CD14-positive monocyte (primary cell): ENCODE measurements at regions not wholly inside any gene's neighbourhood (a gene's known extent, or its start where the extent isn't known, plus 50 kb on each side); places are given as distances from the start of the nearest gene placed in this dataset.

Source experiments
- DNase-seq, 3 donors: peaks; one replicate each; pipeline ENCODE4 v3.0.0-alpha.2; 2011 to 2022
- H2AFZ ChIP-seq: 2 replicates; pipeline ENCODE4 v1.6.0; 2012; ENCODE audit warnings: mild to moderate bottlenecking, low read depth, low read length, inconsistent platforms; ENCODE audit not compliant: insufficient read depth, poor library complexity, severe bottlenecking
- H3K27ac ChIP-seq, 2 donors: 1 replicate in 1 of 2; 2 replicates in 1 of 2; pipeline ENCODE4 v1.5.1; 2012 to 2013; ENCODE audit warnings: low read length in 2 of 2, control low read depth in 1 of 2, inconsistent platforms in 1 of 2, low read depth in 1 of 2, mild to moderate bottlenecking in 1 of 2
- H3K27me3 ChIP-seq, 2 donors: one replicate each; pipeline versions ENCODE4 v1.6.0 to v1.6.1; 2011 to 2013; ENCODE audit warnings: low read length in 2 of 2; ENCODE audit not compliant: control insufficient read depth in 2 of 2, insufficient read depth in 2 of 2
- H3K36me3 ChIP-seq, 2 donors: replicated peaks in 1 of 2; 1 replicate in 1 of 2; 2 replicates in 1 of 2; pipeline versions ENCODE4 v1.5.1 to v1.6.1; 2012 to 2013; ENCODE audit warnings: low read length in 2 of 2, control low read depth in 1 of 2, inconsistent platforms in 1 of 2, mild to moderate bottlenecking in 1 of 2; ENCODE audit not compliant: insufficient read depth in 2 of 2, control insufficient read depth in 1 of 2
- H3K4me1 ChIP-seq, 2 donors: 1 replicate in 1 of 2; 2 replicates in 1 of 2; pipeline versions ENCODE4 v1.5.1 to v1.6.1; 2012 to 2013; ENCODE audit warnings: low read length in 2 of 2, control low read depth in 1 of 2, inconsistent platforms in 1 of 2, mild to moderate bottlenecking in 1 of 2, moderate library complexity in 1 of 2; ENCODE audit not compliant: insufficient read depth in 2 of 2, control insufficient read depth in 1 of 2
- H3K4me2 ChIP-seq: replicated peaks from 2 replicates; pipeline ENCODE3; 2012; ENCODE audit warnings: low read length, moderate library complexity, mild to moderate bottlenecking; ENCODE audit not compliant: poor library complexity, severe bottlenecking; ENCODE audit errors: extremely low read depth
- H3K4me3 ChIP-seq, 3 experiments: fragments of 200-600 bp in 1 of 3; sonication (generic) in 1 of 3; replicated peaks in 1 of 3; 1 replicate in 2 of 3; 2 replicates in 1 of 3; pipeline ENCODE4 v1.5.1; 2011 to 2013; ENCODE audit warnings: low read length in 3 of 3, mild to moderate bottlenecking in 3 of 3, control low read depth in 2 of 3, low read depth in 2 of 3, inconsistent platforms in 1 of 3, moderate library complexity in 1 of 3
- H3K79me2 ChIP-seq: 2 replicates; pipeline ENCODE4 v1.6.0; 2012; ENCODE audit warnings: mild to moderate bottlenecking, control low read depth, inconsistent platforms, low read length, moderate library complexity; ENCODE audit not compliant: insufficient read depth
- H3K9ac ChIP-seq: 2 replicates; pipeline ENCODE4 v1.6.0; 2017; ENCODE audit warnings: low read length, mild to moderate bottlenecking; ENCODE audit not compliant: insufficient read depth, poor library complexity, severe bottlenecking
- H3K9me3 ChIP-seq, 2 donors: replicated peaks in 1 of 2; 1 replicate in 1 of 2; 2 replicates in 1 of 2; pipeline versions ENCODE4 v1.5.1 to v1.6.1; 2012 to 2013; ENCODE audit warnings: low read length in 2 of 2, control low read depth in 1 of 2; ENCODE audit not compliant: control insufficient read depth in 1 of 2, insufficient read depth in 1 of 2
- H4K20me1 ChIP-seq: 2 replicates; pipeline ENCODE4 v1.6.0; 2012; ENCODE audit warnings: mild to moderate bottlenecking, low read length, control low read depth, moderate library complexity; ENCODE audit not compliant: insufficient read depth
- H3K27ac Mint-ChIP-seq, 7 donors: one replicate each; pipeline ENCODE4 v1.8.0; 2020; ENCODE audit warnings: mild to moderate bottlenecking in 7 of 7, mixed read lengths in 7 of 7, moderate library complexity in 6 of 7, inconsistent platforms in 2 of 7
- H3K27me3 Mint-ChIP-seq, 3 donors: one replicate each; pipeline ENCODE4 v1.8.0; 2021 to 2022; ENCODE audit warnings: low read depth in 3 of 3, mild to moderate bottlenecking in 3 of 3, mixed read lengths in 3 of 3, moderate library complexity in 3 of 3, inconsistent platforms in 1 of 3
- H3K36me3 Mint-ChIP-seq, 2 donors: one replicate each; pipeline ENCODE4 v1.8.0; 2020; ENCODE audit warnings: mixed read lengths in 2 of 2, inconsistent platforms in 1 of 2, mild to moderate bottlenecking in 1 of 2
- H3K4me1 Mint-ChIP-seq: one replicate; pipeline ENCODE4 v1.8.0; 2020; ENCODE audit warnings: mild to moderate bottlenecking, mixed read lengths
- H3K4me3 Mint-ChIP-seq, 2 donors: one replicate each; pipeline ENCODE4 v1.8.0; 2020; ENCODE audit warnings: mild to moderate bottlenecking in 2 of 2, mixed read lengths in 2 of 2, moderate library complexity in 1 of 2
- H3K9me3 Mint-ChIP-seq, 7 donors: one replicate each; pipeline ENCODE4 v1.8.0; 2020 to 2022; ENCODE audit warnings: mixed read lengths in 7 of 7, mild to moderate bottlenecking in 6 of 7, moderate library complexity in 6 of 7, inconsistent platforms in 2 of 7
- CTCF ChIP-seq: fragments of 200-600 bp; IDR thresholded peaks from one replicate; pipeline ENCODE4 v1.8.0; 2022; ENCODE audit warnings: antibody characterized with exemption, mild to moderate bottlenecking
- WGBS: methylation state at CpG from one replicate; pipeline ENCODE4 v1.1.5; 2013; ENCODE audit warnings: missing lambda C conversion rate; ENCODE audit not compliant: insufficient coverage; 5-methylcytosine and 5-hydroxymethylcytosine counted together
- intact Hi-C, 2 donors: fragments of 100-400 bp; cut with micrococcal nuclease; formaldehyde crosslinking; loops; one replicate each; pipeline versions ENCODE4 v1.15.0 to v1.15.1; 2023

GRCh38 chr3:117434661-117435412 lies 725.3 kb downstream of the TUSC7 start:
- Histone ChIP-seq H3K9me3 (no peaks in the 10 kb centered on the region), H4K20me1 (no peaks in the 10 kb centered on the region), H3K4me1 (peaks cover 13 to 14% of the 10 kb centered on the region in 2 donors), H2AFZ (no peak overlapping the region), H3K4me2 (no peak overlapping the region), H3K79me2 (no peaks in the 10 kb centered on the region), H3K27ac (no peak overlapping the region), H3K4me3 (no peak overlapping the region), H3K36me3 (no peaks in the 10 kb centered on the region), H3K9ac (no peak overlapping the region), H3K27me3 (no peaks in the 10 kb centered on the region)
- Mint-ChIP-seq H3K36me3 (no peaks in the 10 kb centered on the region), H3K27me3 (no peaks in the 10 kb centered on the region), H3K4me3 (no peak overlapping the region), H3K9me3 (peaks cover 0 to 4% (median 0%) of the 10 kb centered on the region in 7 donors), H3K27ac (no peak overlapping the region), H3K4me1 (peaks cover 10% of the 10 kb centered on the region)
- intact Hi-C loops = no loop called here
- no peak for TF ChIP-seq CTCF
- DNase-seq = no peak

- Mint-ChIP-seq H3K36me3 (no peaks in the 10 kb centered on the region), H3K4me1 (peaks cover 16% of the 10 kb centered on the region), H3K27me3 (no peaks in the 10 kb centered on the region), H3K4me3 (no peak overlapping the region), H3K27ac (no peak overlapping the region), H3K9me3 (peaks cover 0 to 4% (median 0%) of the 10 kb centered on the region in 7 donors)
- H3K27me3 ChIP-seq = no peaks in the 10 kb centered on the region
- H4K20me1 ChIP-seq = no peaks in the 10 kb centered on the region
- H3K27ac ChIP-seq = no peak overlapping the region
- no peaks in the 10 kb centered on the region for H3K9me3 ChIP-seq
- H3K4me2 ChIP-seq = no peak overlapping the region
- peaks cover 20% of the 10 kb centered on the region in 2 donors for H3K4me1 ChIP-seq
- H3K79me2 ChIP-seq = no peaks in the 10 kb centered on the region
- no peak overlapping the region for H2AFZ ChIP-seq
- H3K4me3 ChIP-seq = no peak overlapping the region
- WGBS = no CpG with 5 or more reads among the region's 6 CpGs
- no peak overlapping the region for H3K9ac ChIP-seq
- no peaks in the 10 kb centered on the region for H3K36me3 ChIP-seq
- DNase-seq = no peak
- TF ChIP-seq CTCF = no peak
- intact Hi-C loops = no loop called here
Observed at GRCh38 chr3:117435506-117435905, 725.9 kb downstream of the TUSC7 start.
